Left renal pelvis (tissue), 4 donors: ENCODE measurements at regions not wholly inside any gene's neighbourhood (a gene's known extent, or its start where the extent isn't known, plus 50 kb on each side); places are given as distances from the start of the nearest gene placed in this dataset.
A peak's percentile ranks its signal among the peaks of the same experiment; 100 is the strongest.
"Not testable (repeated sequence)": the region's sequence is repeated elsewhere in the genome, so short reads cannot be mapped to it uniquely, and the experiment has no call there.

Source experiments
- DNase-seq, 4 donors: peaks; one replicate each; pipeline ENCODE4 v3.0.0-alpha.2; 2013; ENCODE audit warnings: low read depth in 4 of 4, low spot score in 3 of 4

- no peak for DNase-seq
These were observed 57.9 kb downstream of the PYDC2 start for GRCh38 chr3:191518861-191519260.

DNA sequence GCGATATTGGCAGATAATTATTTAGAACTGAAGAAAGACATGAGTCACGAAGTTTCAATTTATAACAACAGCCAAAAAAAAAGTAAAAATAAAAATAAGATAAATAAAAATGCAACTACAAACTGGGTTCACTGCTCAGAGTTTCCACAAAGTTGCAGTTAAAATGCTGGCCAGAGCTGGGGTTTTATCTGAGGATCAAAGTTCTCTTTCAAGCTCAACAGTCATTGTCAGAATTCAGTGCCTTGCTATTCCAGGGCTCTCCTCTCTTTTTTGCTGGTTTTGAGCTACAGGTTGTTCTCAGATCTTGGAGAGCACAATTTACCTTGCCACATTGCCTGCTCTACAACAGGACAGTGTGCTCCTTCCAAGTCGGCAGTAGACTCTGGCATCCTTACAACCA, 60.1 kb downstream of the PYDC2 start:
- no peak for DNase-seq

- peak in 1 of 4 donors; percentile 8 for DNase-seq
These were observed 62.2 kb downstream of the PYDC2 start for GRCh38 chr3:191523148-191523547.

DNA sequence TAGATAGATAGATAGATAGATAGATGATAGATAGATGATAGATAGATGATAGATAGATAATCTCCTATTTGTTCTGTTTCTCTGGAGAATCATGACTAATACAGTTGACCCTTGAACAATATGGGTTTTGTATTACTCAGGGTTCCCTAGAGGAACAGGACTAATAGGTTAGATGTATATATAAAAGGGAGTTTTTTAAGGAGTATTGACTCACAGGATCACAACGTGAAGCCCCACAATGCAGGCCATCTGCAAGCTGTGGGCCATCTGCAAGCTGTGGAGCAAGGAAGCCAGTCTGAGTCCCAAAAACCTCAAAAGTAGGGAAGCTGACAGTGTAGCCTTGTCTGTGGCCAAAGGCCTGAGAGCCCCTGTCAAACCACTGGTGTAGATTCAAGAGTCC, 67.6 kb downstream of the PYDC2 start:
- DNase-seq, result no peak

DNA sequence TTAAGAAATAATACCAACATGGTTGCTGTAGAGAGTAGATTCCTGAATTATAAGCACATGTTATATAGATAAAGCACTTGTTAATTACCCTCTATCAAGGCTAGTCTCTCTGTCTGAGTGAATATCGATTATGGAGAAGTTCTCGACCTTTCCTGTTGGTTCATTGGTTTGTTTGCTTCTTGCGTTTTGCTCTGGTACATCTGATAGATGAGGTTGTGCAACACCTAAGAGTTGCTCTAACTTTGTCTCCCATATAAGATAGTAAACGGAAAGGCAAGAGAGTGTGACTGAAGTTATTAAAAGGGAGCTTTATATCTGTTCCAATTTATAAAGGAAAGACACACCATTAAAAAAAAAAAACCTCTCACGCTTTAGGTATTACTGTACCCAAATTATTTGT, 69.0 kb downstream of the PYDC2 start:
- DNase-seq, result no peak

GRCh38 chr3:191531434-191531972, 70.5 kb downstream of the PYDC2 start:
- DNase-seq, result no peak

DNA sequence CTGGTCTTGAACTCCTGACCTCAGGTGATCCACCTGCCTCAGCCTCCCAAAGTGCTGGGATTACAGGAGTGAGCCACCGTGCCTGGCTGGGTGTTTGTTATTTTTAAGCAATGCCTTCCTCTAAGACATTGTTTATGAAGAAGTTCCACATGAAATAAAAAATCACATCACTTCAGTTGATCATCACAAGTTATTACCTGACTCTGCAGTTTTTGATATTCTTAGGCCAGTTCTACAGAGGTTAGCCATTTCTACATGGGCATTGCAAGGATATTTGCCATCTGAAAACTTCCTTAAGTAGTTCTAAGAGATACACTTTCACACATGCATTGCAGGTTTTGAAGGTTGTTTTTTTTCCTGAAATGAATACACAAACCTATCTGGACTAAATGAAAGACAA, 82.1 kb downstream of the PYDC2 start:
- DNase-seq, result no peak

GRCh38 chr3:191543897-191544296, 82.9 kb downstream of the PYDC2 start:
- no peak for DNase-seq

DNA sequence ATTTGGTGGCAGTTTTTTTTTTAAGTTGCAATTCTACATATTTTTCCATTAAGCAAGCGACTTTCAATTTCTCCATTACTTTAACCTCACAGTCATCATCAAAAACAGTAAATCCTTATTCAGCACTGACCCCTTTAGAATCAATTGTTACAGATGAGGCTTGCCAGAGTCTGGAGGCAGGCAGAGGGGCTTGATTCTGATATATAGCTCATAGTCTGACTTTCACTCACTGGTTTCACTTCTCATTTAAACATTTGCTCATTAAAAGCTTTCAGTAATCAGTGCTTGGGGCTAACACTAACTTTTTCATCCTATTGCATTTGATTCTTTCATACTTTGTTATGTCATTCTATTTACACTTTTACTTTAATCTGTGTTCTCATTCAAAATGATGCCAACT, 88.4 kb downstream of the PYDC2 start:
- no peak for DNase-seq

DNA sequence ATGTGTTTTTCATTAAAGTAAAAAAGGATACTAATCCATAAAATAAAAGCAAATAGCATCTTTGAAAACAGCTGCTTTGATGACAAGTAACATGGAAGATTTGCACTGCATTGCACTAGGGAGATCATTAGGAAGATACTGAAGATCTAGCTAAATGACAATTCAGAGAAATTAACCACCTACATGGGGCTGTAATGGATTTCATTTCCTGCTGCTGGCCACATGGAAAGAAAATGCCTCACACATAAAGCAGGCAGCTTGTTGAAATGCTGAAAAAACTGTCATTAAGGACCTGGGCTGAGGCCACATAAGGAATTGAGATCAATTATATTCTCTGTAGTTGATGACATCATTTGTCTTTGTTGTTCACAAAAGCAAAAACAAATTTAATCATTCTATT, 94.1 kb downstream of the PYDC2 start:
- no peak for DNase-seq

DNA sequence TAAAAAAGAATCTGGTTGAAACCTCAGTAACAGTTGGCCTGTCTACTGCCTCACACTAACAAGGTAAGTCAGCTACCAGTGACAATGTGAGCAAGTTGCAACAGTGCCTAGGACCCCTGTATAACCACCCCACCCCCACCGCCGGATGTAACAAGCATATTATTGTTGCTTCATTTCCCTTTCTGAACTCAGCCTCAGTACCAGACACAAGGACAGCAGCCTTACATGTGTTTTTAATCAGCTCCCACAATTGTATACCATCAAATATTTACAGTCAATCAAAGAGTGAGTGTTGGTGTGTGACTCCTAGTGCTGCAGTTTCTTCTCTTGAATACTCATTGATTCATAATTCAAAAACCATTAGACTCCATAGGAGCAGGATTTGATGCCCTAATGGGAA, 96.4 kb downstream of the PYDC2 start:
- DNase-seq, result no peak

DNA sequence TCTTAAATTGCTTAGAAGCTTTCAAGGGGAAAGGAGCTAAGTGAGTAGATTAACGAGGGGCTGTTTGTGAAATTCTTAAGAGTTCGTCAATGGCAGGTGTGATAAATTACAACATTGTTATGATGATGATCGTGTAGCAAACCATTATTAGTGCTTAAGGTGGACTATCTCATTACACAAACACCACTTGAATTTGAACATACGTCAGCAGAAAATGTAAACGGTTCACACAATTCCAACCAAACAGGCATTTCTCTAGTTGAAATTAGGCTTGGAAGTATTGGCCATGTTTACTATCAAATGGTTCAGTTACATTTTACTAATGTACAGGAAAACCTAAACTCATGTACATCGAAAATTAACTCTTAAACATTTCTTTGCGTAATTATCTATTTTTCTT, 102.8 kb downstream of the PYDC2 start:
- DNase-seq, result no peak

GRCh38 chr3:191566469-191566868, 105.5 kb downstream of the PYDC2 start:
- DNase-seq, result no peak

DNA sequence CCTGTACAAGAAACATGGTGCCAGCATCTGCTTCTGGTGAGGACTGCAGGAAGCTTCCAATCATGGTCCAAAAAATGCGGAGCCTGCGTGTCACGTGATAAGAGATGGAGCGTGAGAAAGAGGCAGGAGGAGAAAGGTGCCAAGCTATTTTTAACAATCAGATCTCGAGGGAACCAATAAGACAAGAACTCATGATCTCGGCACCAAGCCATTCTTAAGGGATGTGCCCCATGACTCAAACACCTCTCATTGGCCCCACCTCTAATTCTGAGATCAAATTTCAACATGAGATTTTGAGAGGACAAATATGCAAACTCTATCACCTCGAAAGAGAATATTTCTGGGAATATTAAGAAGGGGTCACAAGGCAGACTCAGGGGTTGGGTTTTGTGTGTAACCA, 107.2 kb downstream of the PYDC2 start:
- no peak for DNase-seq

DNA sequence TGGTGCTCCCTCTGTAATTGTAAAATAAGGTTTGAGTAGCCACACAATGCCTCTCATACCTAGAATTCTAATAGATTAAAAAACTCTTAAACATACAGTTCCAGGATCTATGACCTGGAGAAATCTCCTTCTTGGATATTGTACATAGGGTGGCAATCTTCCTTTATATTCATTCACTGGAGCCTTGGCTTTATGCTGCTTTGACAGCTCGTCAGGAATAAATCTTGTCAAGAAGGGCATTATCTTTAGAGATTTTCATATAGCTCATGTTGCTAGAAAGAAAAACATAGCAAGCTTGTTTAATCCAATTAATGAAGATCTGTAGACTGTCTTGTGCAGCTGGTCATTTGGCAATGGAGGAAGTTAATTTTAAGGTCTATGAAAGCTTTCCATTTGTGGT, 131.1 kb downstream of the PYDC2 start:
- no peak for DNase-seq

DNA sequence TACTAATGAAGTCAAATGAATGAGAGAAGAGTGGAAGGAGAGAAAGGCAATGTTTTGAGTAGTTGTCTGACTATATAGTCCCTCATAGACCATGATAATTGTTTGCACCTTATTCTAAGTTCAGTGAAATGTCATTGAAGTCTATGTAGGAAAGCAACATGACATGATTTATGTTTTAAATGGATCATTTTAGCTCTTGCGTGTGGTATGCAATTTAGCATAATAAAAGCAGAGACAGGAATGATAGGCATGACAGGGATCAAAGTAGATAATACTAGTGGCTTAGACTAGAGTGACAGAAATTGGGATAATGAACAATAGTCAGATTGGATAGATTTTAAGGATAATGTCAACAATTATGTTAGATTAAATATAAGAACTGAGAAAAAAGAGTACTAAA, 132.5 kb downstream of the PYDC2 start:
- DNase-seq, result no peak

DNA sequence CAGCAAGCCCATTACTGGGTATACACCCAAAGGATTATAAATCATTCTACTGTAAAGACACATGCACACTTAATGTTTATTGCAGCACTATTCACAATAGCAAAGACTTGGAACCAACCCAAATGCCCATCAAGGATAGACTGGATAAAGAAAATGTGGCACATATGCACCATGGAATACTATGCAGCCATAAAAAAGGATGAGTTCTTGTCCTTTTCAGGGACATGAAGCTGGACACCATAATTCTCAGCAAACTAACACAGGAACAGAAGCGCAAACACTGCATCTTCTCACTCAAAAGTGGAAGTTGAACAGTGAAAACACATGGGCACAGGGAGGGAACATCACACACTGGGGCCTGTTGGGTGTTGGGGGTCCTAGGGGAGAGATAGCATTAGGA, 154.5 kb downstream of the PYDC2 start:
- DNase-seq, result not testable (repeated sequence)

DNA sequence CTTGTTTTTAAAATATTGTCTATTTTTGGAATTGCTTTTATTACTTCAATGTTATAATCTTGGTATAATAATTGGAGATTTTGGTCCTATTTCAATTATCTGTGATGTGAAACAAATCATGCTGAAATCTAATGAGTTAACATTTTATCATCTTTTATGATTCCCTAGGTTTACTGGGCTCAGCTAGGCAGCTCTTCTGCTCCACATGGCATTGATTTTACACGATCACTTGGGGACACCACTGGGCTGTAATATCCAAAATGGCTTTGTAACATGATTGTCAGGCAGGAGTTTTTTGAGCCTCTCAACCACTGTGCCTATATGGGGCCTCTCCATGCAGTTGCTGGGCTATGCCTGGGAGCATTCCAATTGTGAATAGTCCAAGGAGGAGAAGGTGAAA, 163.3 kb downstream of the PYDC2 start:
- no peak for DNase-seq

GRCh38 chr3:191627064-191627463, 166.1 kb downstream of the PYDC2 start:
- DNase-seq, result peak in 1 of 4 donors; percentile 4

- DNase-seq, result no peak
These were observed 167.6 kb downstream of the PYDC2 start for GRCh38 chr3:191628571-191628970.

DNA sequence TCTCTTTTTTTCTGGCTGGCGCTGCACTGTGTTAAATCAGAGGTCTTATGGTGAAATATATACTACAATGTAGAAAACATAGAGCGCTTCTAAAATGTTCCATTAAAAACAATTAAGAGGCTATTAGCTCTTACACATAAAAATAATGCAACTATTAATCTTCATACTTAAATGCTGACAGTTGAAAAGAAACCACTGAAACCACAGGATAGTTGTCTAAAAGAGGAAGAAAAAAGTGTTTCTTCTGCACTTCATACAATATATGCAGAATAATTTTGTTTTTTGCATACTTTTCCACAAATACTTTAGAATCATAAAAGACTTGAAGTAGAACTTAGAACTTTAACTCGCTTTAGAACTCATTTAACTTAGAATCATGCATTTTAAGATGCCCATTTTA, 170.5 kb downstream of the PYDC2 start:
- no peak for DNase-seq

- no peak for DNase-seq
These were observed 173.9 kb downstream of the PYDC2 start for GRCh38 chr3:191634902-191635301.

DNA sequence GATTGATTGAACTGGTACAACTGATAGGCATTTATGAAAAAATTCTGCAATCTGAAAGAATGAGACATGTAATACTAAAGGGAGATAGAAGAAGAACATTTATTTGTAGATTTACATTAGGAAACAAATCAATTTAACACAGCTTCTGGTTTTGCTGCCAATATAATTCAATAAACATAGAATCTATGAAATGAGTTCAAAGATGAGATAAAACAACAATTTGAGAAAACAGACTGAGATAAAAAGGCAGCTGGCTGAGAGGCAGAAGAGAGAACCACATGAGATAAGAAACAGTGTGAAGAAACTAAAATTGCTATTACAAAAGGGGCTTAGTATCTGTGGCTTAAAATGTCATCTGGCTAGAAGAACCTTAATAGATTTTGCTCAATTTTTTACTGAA, 176.6 kb downstream of the PYDC2 start:
- DNase-seq, result no peak

DNA sequence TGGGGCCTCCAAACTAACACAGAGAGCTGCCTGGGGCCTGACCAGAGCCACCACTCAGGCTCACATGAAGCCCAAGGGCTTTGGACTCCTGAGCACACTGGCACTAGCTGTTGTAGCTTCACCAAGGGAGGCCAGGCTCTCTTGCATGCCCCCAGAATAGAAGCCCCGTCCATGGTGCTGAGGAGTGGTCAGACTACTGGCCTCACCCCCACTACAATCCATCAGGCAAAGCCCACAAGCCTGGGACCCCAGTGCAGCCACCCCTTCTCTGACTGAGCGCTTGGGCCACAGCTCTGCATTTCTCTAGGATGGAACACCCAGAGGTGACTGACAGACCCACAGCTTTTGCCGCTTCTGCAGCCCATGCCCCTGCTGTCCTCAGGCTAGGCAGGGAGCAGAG, 180.8 kb downstream of the PYDC2 start:
- DNase-seq, result no peak
